Endothelial cell of umbilical vein (primary cell): ENCODE measurements at regions not wholly inside any gene's neighbourhood (a gene's known extent, or its start where the extent isn't known, plus 50 kb on each side); places are given as distances from the start of the nearest gene placed in this dataset.

Source experiments
- EZH2 ChIP-seq: IDR thresholded peaks from 2 replicates; pipeline ENCODE4 v1.6.1; 2012; ENCODE audit warnings: borderline replicate concordance, low read depth, mild to moderate bottlenecking, moderate library complexity, low read length, inconsistent platforms; ENCODE audit not compliant: severe bottlenecking
- FOS ChIP-seq: IDR thresholded peaks from 2 replicates; pipeline ENCODE4 v1.6.1; 2011; ENCODE audit warnings: mild to moderate bottlenecking, low read length, moderate library complexity, borderline replicate concordance; ENCODE audit not compliant: insufficient read depth
- POLR2AphosphoS5 ChIP-seq: IDR thresholded peaks from 2 replicates; pipeline ENCODE4 v1.6.1; 2012; ENCODE audit warnings: low read depth, mild to moderate bottlenecking, control low read depth, low read length, moderate library complexity; ENCODE audit not compliant: insufficient read depth

GRCh38 chr2:22499082-22499839 is 885.7 kb upstream of the KLHL29 start:
- no peak for TF ChIP-seq EZH2
- TF ChIP-seq FOS, result no peak
- TF ChIP-seq POLR2AphosphoS5, result no peak
